GM19463 (cell line): ENCODE measurements at regions not wholly inside any gene's neighbourhood (a gene's known extent, or its start where the extent isn't known, plus 50 kb on each side); places are given as distances from the start of the nearest gene placed in this dataset.
"Not testable (repeated sequence)": the region's sequence is repeated elsewhere in the genome, so short reads cannot be mapped to it uniquely, and the experiment has no call there.

Experiments
- ATAC-seq: cut with Tn5 transposase; IDR thresholded peaks from one replicate; pipeline ENCODE4 v1.9.1; 2021; ENCODE audit warnings: mild to moderate bottlenecking, moderate library complexity; ENCODE audit not compliant: unreplicated experiment

- ATAC-seq: no peak
Measured at GRCh38 chr18:46226461-46226860, 122.3 kb downstream of the HAUS1 start.

GRCh38 chr18:46229641-46230040, 125.5 kb downstream of the HAUS1 start:
- not testable (repeated sequence) for ATAC-seq

- ATAC-seq: no peak
Measured at GRCh38 chr18:46236156-46236555, 132.0 kb downstream of the HAUS1 start.

DNA sequence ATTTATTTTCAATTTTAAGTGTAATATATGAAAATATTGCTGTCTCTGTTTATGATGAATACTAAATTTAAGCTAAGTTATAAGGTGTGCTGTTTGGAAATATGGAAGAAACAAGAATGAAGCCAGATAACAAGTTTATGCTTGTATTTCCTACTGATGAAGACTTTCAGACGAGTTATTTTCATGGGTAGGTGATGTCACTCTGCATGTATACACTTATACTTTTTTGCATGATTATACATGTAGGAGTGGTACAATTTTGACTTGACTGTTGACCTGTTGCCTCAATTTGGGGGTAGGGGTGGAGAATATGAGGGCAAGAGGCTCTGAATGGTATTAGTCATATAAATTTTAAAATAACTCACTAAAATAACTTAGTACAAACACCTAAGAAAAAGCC, 133.7 kb downstream of the HAUS1 start:
- no peak for ATAC-seq

DNA sequence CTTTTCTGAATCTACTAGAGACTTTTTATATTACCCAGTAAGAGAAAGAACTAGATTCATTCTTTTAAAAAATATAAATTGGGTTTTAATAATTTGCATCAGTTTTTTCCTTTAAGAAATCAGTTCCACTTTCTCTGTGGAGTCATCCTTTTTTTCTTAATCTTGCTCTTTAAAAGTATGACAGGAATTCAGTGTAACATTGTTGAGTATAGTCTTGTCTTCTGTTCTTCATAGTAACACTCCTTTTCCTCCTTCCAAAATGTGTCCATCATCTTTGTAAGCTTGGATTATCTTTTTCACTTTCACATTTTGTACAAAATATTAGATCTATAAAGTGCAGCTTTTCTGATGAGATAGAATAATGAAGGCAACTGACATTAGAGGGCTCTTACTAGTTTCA, 135.4 kb downstream of the HAUS1 start:
- no peak for ATAC-seq

- ATAC-seq: no peak
Measured at GRCh38 chr18:46239998-46240397, 135.8 kb downstream of the HAUS1 start.

GRCh38 chr18:46241393-46241792, 137.2 kb downstream of the HAUS1 start:
- ATAC-seq: not testable (repeated sequence)

DNA sequence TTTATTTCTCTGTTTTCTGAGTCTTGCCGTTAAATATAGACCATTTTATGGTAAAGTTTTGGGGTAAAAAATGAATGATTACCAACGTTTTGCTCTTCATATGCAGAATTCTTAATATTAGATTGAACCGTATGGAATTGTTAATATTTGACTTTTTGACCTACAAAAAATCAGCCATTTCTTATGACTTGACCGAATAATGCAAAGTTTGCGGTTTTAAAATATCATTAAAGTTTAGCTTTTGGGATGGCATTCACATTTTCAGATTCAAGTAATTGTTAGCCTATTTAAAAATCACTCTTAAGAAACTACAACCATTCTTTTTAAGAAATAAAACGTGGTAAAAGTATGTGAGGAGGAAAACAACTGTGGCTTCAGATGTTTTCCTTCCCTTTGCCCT, 138.0 kb downstream of the HAUS1 start:
- no peak for ATAC-seq

DNA sequence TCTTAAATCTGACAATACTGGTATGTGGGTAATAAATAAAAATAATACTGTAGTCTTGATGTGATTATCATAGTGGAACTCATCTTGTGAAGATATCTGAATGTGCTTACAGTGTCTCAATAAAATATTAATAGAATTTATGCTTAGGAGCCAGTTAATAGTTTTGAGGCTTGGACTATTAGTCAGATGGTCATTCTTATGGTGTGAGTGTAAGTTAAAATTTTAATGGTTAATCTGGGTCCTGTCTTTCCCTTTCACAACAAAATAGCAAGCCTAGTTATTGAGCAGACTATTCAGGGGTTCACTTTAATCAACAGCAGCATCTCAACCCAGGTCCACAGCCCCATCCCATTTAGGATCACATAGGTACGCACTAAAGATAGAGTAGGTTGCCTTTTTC, 138.9 kb downstream of the HAUS1 start:
- ATAC-seq: no peak

- ATAC-seq: no peak
Measured at GRCh38 chr18:46243673-46244072, 139.5 kb downstream of the HAUS1 start.

- no peak for ATAC-seq
Measured at GRCh38 chr18:46246101-46246500, 141.9 kb downstream of the HAUS1 start.

- ATAC-seq: no peak
Measured at GRCh38 chr18:46247942-46248341, 143.8 kb downstream of the HAUS1 start.

DNA sequence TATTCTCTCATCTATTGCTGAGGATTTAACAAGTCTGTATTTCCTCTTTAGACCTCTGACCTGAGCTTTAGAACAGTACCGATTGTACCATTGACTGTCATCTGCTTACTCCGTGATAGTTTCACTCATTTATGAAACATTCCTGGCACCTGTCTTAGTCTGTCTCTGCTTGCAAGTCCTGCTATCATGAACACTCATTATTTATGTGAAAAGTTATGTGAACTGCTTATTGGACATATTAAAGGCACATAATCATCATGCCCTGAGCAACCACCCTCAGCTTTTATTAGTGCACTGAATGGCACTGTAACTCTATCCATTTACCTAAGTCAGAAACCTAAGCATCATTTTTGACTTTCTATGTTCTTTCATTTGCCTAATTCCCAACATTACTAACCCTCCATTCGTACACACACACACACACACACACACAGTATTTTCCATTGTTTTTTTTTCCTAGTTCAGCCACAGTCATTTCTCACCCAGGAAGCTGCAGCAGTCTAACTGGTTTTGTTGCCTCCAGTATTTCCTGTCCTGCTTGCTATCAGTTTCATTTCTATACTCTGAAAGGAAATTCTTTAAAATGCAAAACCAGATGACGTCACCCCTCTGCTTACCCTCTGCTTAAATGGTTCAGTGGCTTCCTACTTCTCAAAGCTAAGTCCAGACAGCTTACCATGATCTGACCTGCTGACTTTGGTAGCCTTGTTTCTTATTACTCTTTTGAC, 146.1 kb downstream of the HAUS1 start:
- ATAC-seq: peak; percentile 98

- ATAC-seq: peak; percentile 29
Measured at GRCh38 chr18:46250812-46251173, 146.6 kb downstream of the HAUS1 start.

DNA sequence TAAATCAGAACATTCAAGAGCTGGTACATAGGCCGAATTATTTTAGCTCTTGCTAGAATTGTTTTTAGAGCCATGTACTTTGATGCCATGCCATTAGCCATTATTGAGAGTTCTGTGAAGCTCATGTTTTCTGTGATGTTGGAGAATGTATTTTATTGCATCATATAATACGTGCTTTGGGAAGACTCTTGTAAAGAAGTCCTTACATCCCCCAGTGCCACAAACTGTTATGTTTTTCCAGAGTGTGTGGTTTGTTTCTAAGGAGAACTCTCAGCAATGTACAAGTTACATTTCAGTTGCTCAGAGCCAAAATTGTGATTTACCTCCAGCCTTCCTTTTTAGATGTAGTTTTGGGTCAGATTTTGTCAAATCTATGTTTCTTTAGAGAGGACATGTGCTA, 148.6 kb downstream of the HAUS1 start:
- ATAC-seq: no peak

DNA sequence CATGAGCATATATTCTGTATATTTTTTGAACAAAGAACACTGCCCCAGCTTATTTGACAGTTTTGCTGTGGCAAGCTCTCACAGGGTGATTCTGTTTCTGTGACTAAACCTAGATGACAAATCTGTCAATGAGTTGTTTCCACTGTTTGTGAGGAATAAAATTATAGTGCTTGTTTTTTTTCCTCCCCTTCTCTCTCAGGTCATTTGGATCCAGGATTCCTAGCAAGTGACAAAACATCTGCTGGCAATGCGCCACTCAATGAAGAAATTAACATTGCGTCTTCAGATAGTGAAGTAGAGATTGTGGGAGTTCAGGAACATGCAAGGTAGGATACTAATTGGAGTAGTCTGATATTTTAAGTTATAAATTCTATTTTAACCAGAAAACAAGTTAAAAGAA, 149.3 kb downstream of the HAUS1 start:
- no peak for ATAC-seq

DNA sequence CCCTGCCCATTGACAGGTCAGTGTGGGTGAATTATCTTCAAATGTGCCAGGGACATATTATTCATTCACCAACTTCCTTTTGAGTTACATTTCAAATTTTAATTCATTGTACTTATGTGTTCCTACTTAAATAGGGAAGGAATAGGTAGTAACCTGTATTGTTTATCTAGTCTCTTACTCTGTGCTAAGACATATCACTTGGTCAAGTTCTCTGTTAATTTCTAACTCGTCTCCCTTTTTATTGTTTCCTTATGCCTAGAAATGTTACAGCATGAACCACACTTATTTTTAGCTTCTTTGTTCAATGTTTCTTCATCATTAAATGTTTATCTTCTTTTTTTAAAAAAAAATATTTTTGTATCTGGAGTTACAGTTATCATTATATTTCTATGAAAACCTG, 151.9 kb downstream of the HAUS1 start:
- no peak for ATAC-seq

- no peak for ATAC-seq
Measured at GRCh38 chr18:46257366-46257765, 153.2 kb downstream of the HAUS1 start.

GRCh38 chr18:46260016-46260878, 156.1 kb downstream of the HAUS1 start:
- ATAC-seq: no peak

DNA sequence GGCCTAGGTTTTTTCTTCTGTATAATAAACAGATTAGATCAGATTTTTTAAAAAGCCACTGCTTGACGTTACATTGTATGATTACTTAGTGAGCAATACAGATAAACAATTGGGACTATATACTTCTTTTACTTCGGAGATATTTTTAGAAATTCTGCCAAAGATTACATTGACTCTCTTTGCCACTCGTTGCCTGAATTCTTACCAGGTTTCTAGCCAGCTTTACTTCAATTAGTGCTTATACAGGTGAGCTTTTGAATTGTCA, 156.6 kb downstream of the HAUS1 start:
- ATAC-seq: no peak

DNA sequence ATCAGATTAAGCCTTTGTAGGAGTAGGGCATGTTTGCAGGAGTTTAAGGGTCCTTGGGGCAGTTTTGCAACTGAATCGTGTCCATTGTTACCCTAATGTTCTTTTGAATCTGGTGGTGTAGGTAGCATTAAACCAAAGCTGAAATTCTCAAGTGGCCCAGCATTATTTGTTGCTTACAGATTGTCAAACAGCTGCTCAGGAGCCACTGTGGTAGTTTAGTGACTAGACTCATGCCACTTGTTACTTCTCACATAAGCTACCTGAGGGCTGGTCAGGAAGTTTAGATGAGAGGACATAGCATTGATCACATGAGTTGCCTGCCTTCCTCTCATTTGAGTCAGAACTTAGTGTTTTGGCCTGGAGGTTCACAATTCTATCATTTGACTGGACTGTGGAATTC, 157.6 kb downstream of the HAUS1 start:
- ATAC-seq: no peak

DNA sequence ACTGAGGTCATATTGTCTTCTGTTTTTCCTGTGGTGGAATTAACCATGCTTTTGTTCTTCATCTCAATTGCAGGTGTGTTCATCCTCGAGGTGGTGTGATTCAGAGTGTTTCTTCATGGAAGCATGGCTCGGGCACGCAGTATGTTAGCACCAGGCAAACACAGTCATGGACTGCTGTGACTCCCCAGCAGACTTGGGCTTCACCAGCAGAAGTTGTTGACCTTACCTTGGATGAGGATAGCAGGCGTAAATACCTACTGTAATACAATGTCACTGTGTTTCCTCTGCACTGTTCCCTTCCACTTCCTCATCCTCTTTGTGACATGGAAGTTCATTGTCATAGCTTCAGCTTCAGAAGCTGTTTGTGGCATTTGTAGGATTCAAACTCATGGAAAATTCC, 158.7 kb downstream of the HAUS1 start:
- no peak for ATAC-seq

DNA sequence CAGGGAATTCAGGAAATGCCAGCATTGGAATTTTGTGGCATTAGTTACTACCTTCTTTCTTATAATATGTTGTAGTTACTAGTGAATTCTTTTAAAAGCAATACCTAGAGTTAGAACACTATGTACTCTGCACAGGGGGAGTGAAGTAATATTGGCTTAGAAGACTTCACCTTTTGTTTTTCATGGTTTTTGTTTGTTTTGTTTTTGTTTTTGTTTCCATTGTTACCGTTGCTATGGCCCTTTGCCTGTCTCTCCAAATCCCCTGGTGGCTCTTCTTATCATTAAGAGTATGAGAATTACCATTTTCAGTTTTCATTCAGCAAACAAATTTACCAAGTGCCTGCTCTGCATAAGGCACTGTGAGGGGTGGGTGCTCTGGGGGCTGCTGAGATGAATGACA, 160.1 kb downstream of the HAUS1 start:
- ATAC-seq: peak; percentile 46
